ENCODE measurements at regions not wholly inside any gene's neighbourhood (a gene's known extent, or its start where the extent isn't known, plus 50 kb on each side); places are given as distances from the start of the nearest gene placed in this dataset.

DNA sequence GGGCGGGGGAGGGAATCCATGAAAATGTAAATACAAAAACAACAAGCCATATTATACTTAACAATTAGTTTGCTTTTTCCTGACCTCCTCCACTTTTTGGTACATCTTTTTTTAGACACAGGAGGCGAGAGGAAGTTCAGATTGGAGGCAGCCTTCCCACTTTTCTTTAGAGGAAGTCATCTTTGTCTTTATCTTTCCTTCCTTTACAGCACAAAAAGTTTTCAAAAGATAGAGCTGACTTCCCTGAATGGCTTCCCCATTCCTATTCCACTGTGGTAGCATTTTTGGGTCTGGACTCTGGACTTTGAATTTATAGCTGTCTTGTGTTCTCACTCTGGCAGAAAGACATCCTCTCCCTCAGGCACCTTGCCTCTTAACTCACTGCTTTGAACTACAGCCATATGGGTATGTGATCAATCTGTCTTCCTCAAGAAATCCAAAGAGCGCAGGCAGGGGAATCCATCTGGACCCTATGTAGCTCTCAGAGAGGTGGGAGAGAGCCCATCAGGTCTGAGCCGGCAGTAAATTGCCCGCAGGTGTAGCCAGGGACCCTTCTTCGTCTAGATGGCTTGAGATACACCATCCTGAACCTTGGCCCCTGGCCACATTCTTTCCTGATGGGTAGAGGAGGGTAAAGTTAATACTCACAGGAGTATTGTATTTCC lies 101.9 kb downstream of the AQP4 start:
- dilution Hi-C loops (cut with MboI; ENCODE audit: extremely low pct_ligation_motif_present, low sequenced_read_pairs): no loop called here
- no TSS peak for BruUV-seq (replicated peaks)
- CTCF ChIA-PET: no interaction called here

DNA sequence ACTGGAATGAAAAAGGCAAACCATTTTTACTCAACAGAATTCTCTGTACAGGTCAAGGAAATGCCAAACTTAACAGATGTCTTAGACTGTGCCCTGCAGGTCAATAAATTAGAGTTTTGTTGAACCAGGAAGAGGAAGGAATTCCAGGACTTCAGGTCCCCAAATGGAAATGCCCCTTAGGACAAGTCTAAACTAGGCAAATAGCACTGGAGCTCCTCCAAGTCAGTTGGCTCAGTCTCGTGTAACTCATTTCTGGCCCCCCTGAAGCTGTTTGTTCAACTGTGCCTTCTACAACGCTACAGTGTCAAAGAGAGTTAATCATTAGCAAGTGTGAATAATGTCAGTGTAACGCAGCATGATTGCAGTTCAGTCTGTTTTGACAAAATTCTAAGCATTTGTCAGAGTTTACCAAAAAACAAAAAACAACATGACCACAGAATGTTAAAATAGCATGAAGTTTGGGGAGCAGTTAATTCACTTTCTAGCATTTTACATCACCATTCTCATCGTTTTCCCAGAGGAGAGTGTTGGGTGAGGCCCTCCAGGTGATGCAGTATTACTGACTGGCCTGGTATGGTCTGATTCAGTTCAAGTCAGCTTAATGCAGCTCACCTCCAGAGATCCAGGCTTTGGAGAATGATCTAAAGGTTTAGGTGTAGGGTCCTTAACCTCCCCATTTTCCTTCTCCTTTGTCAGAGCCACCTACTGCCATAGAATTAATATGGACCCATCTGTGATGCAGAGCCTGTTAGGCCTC lies 108.1 kb downstream of the AQP4 start:
- H3K79me2 ChIP-seq (ENCODE audit: control insufficient read depth, insufficient read depth, low read length): no peaks in the 10 kb centered on the region
- no peaks in the 10 kb centered on the region for H3K27me3 ChIP-seq (ENCODE audit: control insufficient read depth in 2 of 2, insufficient read depth in 2 of 2, low read length in 2 of 2)
- H3K9me1 ChIP-seq (replicated peaks; ENCODE audit: control insufficient read depth, extremely low read depth, insufficient read depth, low read length): no peaks in the 10 kb centered on the region
- H3K9ac ChIP-seq (replicated peaks; ENCODE audit: extremely low read depth, insufficient read depth, low read length): no peak overlapping the region
- dilution Hi-C loops (cut with MboI; ENCODE audit: extremely low pct_ligation_motif_present, low sequenced_read_pairs): no loop called here
- H3K36me3 ChIP-seq (ENCODE audit: control insufficient read depth in 2 of 2, extremely low read depth in 1 of 2, insufficient read depth in 2 of 2, low read length in 2 of 2): no peaks in the 10 kb centered on the region
- no peak overlapping the region for H3K27ac ChIP-seq (ENCODE audit: insufficient read depth, low read depth, low read length)
- FAIRE-seq (no peak), DNase-seq (ENCODE audit: low read depth, low spot score) (no peak)
- H3K4me2 ChIP-seq (ENCODE audit: insufficient read depth, low read length): no peak overlapping the region
- H3K4me3 ChIP-seq (replicated peaks in 1 of 3; ENCODE audit: insufficient read depth in 1 of 3, low read depth in 1 of 3, low read length in 3 of 3): no peak overlapping the region
- H3K4me1 ChIP-seq (ENCODE audit: control insufficient read depth, extremely low read depth, insufficient read depth, low read length): no peaks in the 10 kb centered on the region
- ChIA-PET POLR2A (no interaction called here), CTCF (no interaction called here)
- no peaks in the 10 kb centered on the region for H3K9me3 ChIP-seq (replicated peaks; ENCODE audit: control insufficient read depth, insufficient read depth, low read length)
- no peak overlapping the region for H2AFZ ChIP-seq (ENCODE audit: low read depth, low read length)
- intact Hi-C loops (cut with micrococcal nuclease): no loop called here
- TF ChIP-seq POLR2AphosphoS5 (IDR thresholded peaks at IDR 0.05; ENCODE audit: insufficient read depth, low read depth, low read length): no peak
- TF ChIP-seq EZH2 (IDR thresholded peaks at IDR 0.05; ENCODE audit: borderline replicate concordance, low read depth, low read length, severe bottlenecking): no peak
- no peak for TF ChIP-seq MYC (IDR thresholded peaks at IDR 0.05; ENCODE audit: low read depth, low read length)
- no peak for TF ChIP-seq FOS (IDR thresholded peaks at IDR 0.05; ENCODE audit: borderline replicate concordance, insufficient read depth, low read length)
- no peak for TF ChIP-seq GATA2 (IDR thresholded peaks at IDR 0.05; ENCODE audit: insufficient read depth, insufficient read length, low read depth, low read length)
- TF ChIP-seq, protein P1, sequence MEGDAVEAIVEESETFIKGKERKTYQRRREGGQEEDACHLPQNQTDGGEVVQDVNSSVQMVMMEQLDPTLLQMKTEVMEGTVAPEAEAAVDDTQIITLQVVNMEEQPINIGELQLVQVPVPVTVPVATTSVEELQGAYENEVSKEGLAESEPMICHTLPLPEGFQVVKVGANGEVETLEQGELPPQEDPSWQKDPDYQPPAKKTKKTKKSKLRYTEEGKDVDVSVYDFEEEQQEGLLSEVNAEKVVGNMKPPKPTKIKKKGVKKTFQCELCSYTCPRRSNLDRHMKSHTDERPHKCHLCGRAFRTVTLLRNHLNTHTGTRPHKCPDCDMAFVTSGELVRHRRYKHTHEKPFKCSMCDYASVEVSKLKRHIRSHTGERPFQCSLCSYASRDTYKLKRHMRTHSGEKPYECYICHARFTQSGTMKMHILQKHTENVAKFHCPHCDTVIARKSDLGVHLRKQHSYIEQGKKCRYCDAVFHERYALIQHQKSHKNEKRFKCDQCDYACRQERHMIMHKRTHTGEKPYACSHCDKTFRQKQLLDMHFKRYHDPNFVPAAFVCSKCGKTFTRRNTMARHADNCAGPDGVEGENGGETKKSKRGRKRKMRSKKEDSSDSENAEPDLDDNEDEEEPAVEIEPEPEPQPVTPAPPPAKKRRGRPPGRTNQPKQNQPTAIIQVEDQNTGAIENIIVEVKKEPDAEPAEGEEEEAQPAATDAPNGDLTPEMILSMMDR (IDR thresholded peaks at IDR 0.05; ENCODE audit: extremely low read depth in 1 of 2, insufficient read depth in 1 of 2, low read depth in 1 of 2, low read length in 2 of 2): no peak
- no TSS peak for BruUV-seq (replicated peaks)
- H4K20me1 ChIP-seq (replicated peaks; ENCODE audit: control insufficient read depth, extremely low read depth, insufficient read depth, low read length): no peaks in the 10 kb centered on the region

More for the DNA sequence above, 101.9 kb downstream of the AQP4 start:
- Histone ChIP-seq H3K4me1 (ENCODE audit: control insufficient read depth, extremely low read depth, insufficient read depth, low read length) (no peaks in the 10 kb centered on the region), H4K20me1 (replicated peaks; ENCODE audit: control insufficient read depth, extremely low read depth, insufficient read depth, low read length) (no peaks in the 10 kb centered on the region), H2AFZ (ENCODE audit: low read depth, low read length) (no peak overlapping the region), H3K9ac (replicated peaks; ENCODE audit: extremely low read depth, insufficient read depth, low read length) (no peak overlapping the region), H3K79me2 (ENCODE audit: control insufficient read depth, insufficient read depth, low read length) (no peaks in the 10 kb centered on the region), H3K4me3 (replicated peaks in 1 of 3; ENCODE audit: insufficient read depth in 1 of 3, low read depth in 1 of 3, low read length in 3 of 3) (no peak overlapping the region), H3K9me1 (replicated peaks; ENCODE audit: control insufficient read depth, extremely low read depth, insufficient read depth, low read length) (no peaks in the 10 kb centered on the region), H3K36me3 (ENCODE audit: control insufficient read depth in 2 of 2, extremely low read depth in 1 of 2, insufficient read depth in 2 of 2, low read length in 2 of 2) (no peaks in the 10 kb centered on the region), H3K9me3 (replicated peaks; ENCODE audit: control insufficient read depth, insufficient read depth, low read length) (no peaks in the 10 kb centered on the region), H3K27me3 (ENCODE audit: control insufficient read depth in 2 of 2, insufficient read depth in 2 of 2, low read length in 2 of 2) (no peaks in the 10 kb centered on the region), H3K4me2 (ENCODE audit: insufficient read depth, low read length) (no peak overlapping the region), H3K27ac (ENCODE audit: insufficient read depth, low read depth, low read length) (no peak overlapping the region)
- POLR2A ChIA-PET: no interaction called here
- DNase-seq (ENCODE audit: low read depth, low spot score): no peak
- TF ChIP-seq EZH2 (IDR thresholded peaks at IDR 0.05; ENCODE audit: borderline replicate concordance, low read depth, low read length, severe bottlenecking) (no peak), GATA2 (IDR thresholded peaks at IDR 0.05; ENCODE audit: insufficient read depth, insufficient read length, low read depth, low read length) (no peak)
- intact Hi-C loops (cut with micrococcal nuclease): no loop called here
- FAIRE-seq: no peak

Data from endothelial cell of umbilical vein (primary cell).